ENCODE measurements at regions not wholly inside any gene's neighbourhood (a gene's known extent, or its start where the extent isn't known, plus 50 kb on each side); places are given as distances from the start of the nearest gene placed in this dataset.

DNA sequence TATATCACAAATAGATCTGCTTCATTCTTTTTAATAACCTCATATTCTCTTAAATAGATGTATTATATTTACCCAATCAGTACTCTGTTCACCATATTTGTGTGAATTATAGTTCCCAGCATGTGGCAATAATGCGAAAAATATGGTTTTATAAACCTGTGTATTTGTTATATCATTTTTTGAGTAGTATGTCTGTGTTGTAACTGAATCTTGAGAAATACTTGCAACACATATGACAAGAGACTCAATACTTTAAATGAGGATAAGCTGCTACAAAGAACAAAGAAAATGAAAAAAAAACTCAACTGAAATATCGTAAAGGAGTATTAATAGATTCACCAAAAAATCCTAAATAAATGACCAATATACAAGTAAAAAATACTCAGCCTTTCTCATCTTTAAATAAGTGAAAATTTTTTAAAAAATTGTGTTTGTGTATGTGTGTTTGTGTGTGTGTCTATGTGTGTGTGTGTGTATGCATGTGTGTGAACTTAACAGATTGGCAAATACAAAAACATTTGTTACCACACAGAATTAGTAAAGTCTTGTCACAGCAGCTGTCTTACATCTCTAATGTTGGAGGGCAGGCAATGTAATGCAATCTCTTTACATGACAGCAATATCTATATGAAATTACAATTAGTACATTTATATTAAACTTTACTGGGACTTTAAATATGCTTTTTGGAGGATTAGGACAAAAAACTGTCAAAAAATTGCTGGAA is 441.9 kb upstream of the MGAT4C start:
- Histone ChIP-seq H3K9me3 (ENCODE audit: control insufficient read depth in 1 of 2, low read length in 2 of 2) (no peaks in the 10 kb centered on the region), H3K9ac (ENCODE audit: low read depth in 1 of 2, low read length in 2 of 2) (no peak overlapping the region), H3K4me1 (ENCODE audit: control insufficient read depth in 1 of 2, insufficient read depth in 2 of 2, low read length in 2 of 2) (no peaks in the 10 kb centered on the region), H3K36me3 (ENCODE audit: control insufficient read depth in 1 of 2, insufficient read depth in 2 of 2, low read length in 2 of 2) (no peaks in the 10 kb centered on the region), H3K27me3 (ENCODE audit: control insufficient read depth in 1 of 2, insufficient read depth in 2 of 2, low read length in 2 of 2) (no peaks in the 10 kb centered on the region), H3K27ac (ENCODE audit: low read depth, low read length) (no peak overlapping the region), H3K4me3 (ENCODE audit: low read depth in 1 of 2, low read length in 2 of 2) (no peak overlapping the region)

DNA sequence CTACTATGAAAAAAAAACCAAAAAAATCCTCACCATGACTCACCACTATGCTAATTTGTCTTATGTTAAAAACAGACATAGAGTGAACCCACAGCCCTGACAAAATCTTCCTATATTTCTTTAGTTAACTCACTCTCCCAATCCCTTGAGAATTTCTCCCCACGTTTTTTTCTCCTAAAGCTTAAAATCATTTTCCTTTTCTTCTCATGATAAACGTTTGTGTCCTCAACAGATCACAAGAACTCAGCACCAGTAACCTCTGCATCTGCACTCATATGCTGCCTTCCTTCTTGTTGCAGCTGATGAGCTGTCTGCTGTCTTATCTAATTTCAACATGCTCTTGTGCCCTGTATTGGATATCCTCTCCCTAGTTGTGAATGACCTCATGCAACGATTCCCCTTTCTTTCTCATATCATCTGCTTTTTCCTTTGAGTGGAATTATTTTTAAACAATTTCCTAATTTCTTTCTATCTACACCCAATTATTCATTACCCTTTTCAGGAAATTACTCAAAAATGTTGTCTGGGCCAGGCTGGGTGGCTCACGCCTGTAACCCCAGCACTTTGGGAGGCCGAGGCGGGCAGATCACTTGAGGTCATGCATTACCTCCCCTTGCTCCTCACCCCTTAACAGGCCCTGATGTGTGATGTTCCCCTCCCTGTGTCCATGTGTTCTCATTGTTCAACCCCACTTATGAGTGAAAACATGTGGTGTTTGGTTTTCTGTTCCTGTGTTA is 427.5 kb upstream of the MGAT4C start:
- Histone ChIP-seq H3K36me3 (ENCODE audit: control insufficient read depth in 1 of 2, insufficient read depth in 2 of 2, low read length in 2 of 2) (no peaks in the 10 kb centered on the region), H3K4me3 (ENCODE audit: low read depth in 1 of 2, low read length in 2 of 2) (no peak overlapping the region), H3K27me3 (ENCODE audit: control insufficient read depth in 1 of 2, insufficient read depth in 2 of 2, low read length in 2 of 2) (no peaks in the 10 kb centered on the region), H3K9me3 (ENCODE audit: control insufficient read depth in 1 of 2, low read length in 2 of 2) (no peaks in the 10 kb centered on the region), H3K4me1 (ENCODE audit: control insufficient read depth in 1 of 2, insufficient read depth in 2 of 2, low read length in 2 of 2) (no peaks in the 10 kb centered on the region), H3K9ac (ENCODE audit: low read depth in 1 of 2, low read length in 2 of 2) (no peak overlapping the region), H3K27ac (ENCODE audit: low read depth, low read length) (no peak overlapping the region)

DNA sequence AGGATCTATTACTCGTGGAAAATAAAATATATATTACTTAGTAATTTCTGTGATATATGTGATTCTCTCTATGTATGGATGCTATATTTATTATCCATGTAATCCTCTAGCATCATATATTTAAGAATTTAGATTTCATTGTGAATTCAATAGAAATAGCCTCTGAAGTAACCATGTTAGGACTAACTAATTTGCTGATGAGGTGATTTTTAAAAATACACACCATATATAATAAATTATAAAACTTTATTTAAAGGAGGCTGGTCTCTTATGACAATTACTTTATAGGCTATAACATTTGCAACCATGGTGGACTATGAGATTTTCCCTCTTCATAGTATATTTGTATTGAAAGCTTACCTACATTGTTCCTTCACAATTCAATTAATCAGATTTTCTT is 424.9 kb upstream of the MGAT4C start:
- H3K9ac ChIP-seq (ENCODE audit: low read depth in 1 of 2, low read length in 2 of 2) = no peak overlapping the region
- no peaks in the 10 kb centered on the region for H3K36me3 ChIP-seq (ENCODE audit: control insufficient read depth in 1 of 2, insufficient read depth in 2 of 2, low read length in 2 of 2)
- H3K4me1 ChIP-seq (ENCODE audit: control insufficient read depth in 1 of 2, insufficient read depth in 2 of 2, low read length in 2 of 2) = no peaks in the 10 kb centered on the region
- no peaks in the 10 kb centered on the region for H3K9me3 ChIP-seq (ENCODE audit: control insufficient read depth in 1 of 2, low read length in 2 of 2)
- H3K4me3 ChIP-seq (ENCODE audit: low read depth in 1 of 2, low read length in 2 of 2) = no peak overlapping the region
- no peak overlapping the region for H3K27ac ChIP-seq (ENCODE audit: low read depth, low read length)
- no peaks in the 10 kb centered on the region for H3K27me3 ChIP-seq (ENCODE audit: control insufficient read depth in 1 of 2, insufficient read depth in 2 of 2, low read length in 2 of 2)

- Histone ChIP-seq H3K27me3 (ENCODE audit: control insufficient read depth in 1 of 2, insufficient read depth in 2 of 2, low read length in 2 of 2) (no peaks in the 10 kb centered on the region), H3K27ac (ENCODE audit: low read depth, low read length) (no peak overlapping the region), H3K9me3 (ENCODE audit: control insufficient read depth in 1 of 2, low read length in 2 of 2) (no peaks in the 10 kb centered on the region), H3K4me3 (ENCODE audit: low read depth in 1 of 2, low read length in 2 of 2) (no peak overlapping the region), H3K36me3 (ENCODE audit: control insufficient read depth in 1 of 2, insufficient read depth in 2 of 2, low read length in 2 of 2) (no peaks in the 10 kb centered on the region), H3K9ac (ENCODE audit: low read depth in 1 of 2, low read length in 2 of 2) (no peak overlapping the region), H3K4me1 (ENCODE audit: control insufficient read depth in 1 of 2, insufficient read depth in 2 of 2, low read length in 2 of 2) (no peaks in the 10 kb centered on the region)
These were observed 419.0 kb upstream of the MGAT4C start for GRCh38 chr12:86675197-86675596.

GRCh38 chr12:86670986-86671385 is 414.8 kb upstream of the MGAT4C start:
- Histone ChIP-seq H3K27ac (ENCODE audit: low read depth, low read length) (no peak overlapping the region), H3K9ac (ENCODE audit: low read depth in 1 of 2, low read length in 2 of 2) (no peak overlapping the region), H3K4me1 (ENCODE audit: control insufficient read depth in 1 of 2, insufficient read depth in 2 of 2, low read length in 2 of 2) (no peaks in the 10 kb centered on the region), H3K4me3 (ENCODE audit: low read depth in 1 of 2, low read length in 2 of 2) (no peak overlapping the region), H3K36me3 (ENCODE audit: control insufficient read depth in 1 of 2, insufficient read depth in 2 of 2, low read length in 2 of 2) (no peaks in the 10 kb centered on the region), H3K27me3 (ENCODE audit: control insufficient read depth in 1 of 2, insufficient read depth in 2 of 2, low read length in 2 of 2) (no peaks in the 10 kb centered on the region), H3K9me3 (ENCODE audit: control insufficient read depth in 1 of 2, low read length in 2 of 2) (no peaks in the 10 kb centered on the region)

- H3K27ac ChIP-seq (ENCODE audit: low read depth, low read length) = no peak overlapping the region
- no peaks in the 10 kb centered on the region for H3K4me1 ChIP-seq (ENCODE audit: control insufficient read depth in 1 of 2, insufficient read depth in 2 of 2, low read length in 2 of 2)
- no peak overlapping the region for H3K4me3 ChIP-seq (ENCODE audit: low read depth in 1 of 2, low read length in 2 of 2)
- no peaks in the 10 kb centered on the region for H3K36me3 ChIP-seq (ENCODE audit: control insufficient read depth in 1 of 2, insufficient read depth in 2 of 2, low read length in 2 of 2)
- no peak overlapping the region for H3K9ac ChIP-seq (ENCODE audit: low read depth in 1 of 2, low read length in 2 of 2)
- no peaks in the 10 kb centered on the region for H3K27me3 ChIP-seq (ENCODE audit: control insufficient read depth in 1 of 2, insufficient read depth in 2 of 2, low read length in 2 of 2)
- no peaks in the 10 kb centered on the region for H3K9me3 ChIP-seq (ENCODE audit: control insufficient read depth in 1 of 2, low read length in 2 of 2)
These were observed 412.8 kb upstream of the MGAT4C start for GRCh38 chr12:86669010-86669409.

DNA sequence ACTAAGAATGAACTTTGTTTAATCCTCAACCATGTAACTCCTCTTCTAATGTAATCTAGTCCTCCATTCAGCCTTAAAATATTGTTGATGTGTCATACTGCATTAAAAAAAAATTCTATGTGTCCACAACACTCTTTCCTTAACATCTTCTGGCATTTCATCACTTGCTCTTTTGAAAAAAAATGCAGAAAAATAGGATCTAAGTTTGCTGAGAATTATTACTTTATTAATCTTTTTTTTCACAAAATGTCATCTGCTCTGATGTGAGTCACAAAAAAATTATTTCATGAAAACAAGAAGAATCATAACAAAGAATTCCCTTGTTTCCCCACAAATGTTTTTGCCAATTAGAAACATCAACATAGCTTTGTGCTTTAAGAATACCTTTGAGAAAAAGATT is 410.1 kb upstream of the MGAT4C start:
- H3K27me3 ChIP-seq (ENCODE audit: control insufficient read depth in 1 of 2, insufficient read depth in 2 of 2, low read length in 2 of 2) = no peaks in the 10 kb centered on the region
- H3K4me3 ChIP-seq (ENCODE audit: low read depth in 1 of 2, low read length in 2 of 2) = no peak overlapping the region
- no peaks in the 10 kb centered on the region for H3K4me1 ChIP-seq (ENCODE audit: control insufficient read depth in 1 of 2, insufficient read depth in 2 of 2, low read length in 2 of 2)
- no peak overlapping the region for H3K9ac ChIP-seq (ENCODE audit: low read depth in 1 of 2, low read length in 2 of 2)
- H3K36me3 ChIP-seq (ENCODE audit: control insufficient read depth in 1 of 2, insufficient read depth in 2 of 2, low read length in 2 of 2) = no peaks in the 10 kb centered on the region
- H3K27ac ChIP-seq (ENCODE audit: low read depth, low read length) = no peak overlapping the region
- no peaks in the 10 kb centered on the region for H3K9me3 ChIP-seq (ENCODE audit: control insufficient read depth in 1 of 2, low read length in 2 of 2)

- no peaks in the 10 kb centered on the region for H3K9me3 ChIP-seq (ENCODE audit: control insufficient read depth in 1 of 2, low read length in 2 of 2)
- no peak overlapping the region for H3K9ac ChIP-seq (ENCODE audit: low read depth in 1 of 2, low read length in 2 of 2)
These were observed 407.5 kb upstream of the MGAT4C start for GRCh38 chr12:86663716-86664115.

DNA sequence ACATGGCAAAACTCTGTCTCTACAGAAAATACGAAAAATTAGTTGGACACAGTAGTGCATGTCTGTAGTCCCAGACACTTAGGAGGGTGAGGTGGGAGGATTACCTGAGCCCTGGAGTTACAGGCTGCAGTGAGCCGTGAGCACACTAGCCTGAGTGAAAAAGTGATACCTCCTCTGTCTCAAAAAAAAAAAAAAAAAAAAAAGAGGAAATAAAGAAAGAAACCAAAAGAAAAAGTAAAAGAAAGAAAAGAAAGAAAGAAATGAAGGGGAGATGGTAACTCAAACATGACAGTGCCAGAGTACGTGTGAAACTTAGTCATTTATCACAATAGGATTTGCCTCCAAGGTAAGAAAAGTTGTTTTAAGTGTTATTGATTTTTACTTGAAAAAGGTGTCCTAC is 407.0 kb upstream of the MGAT4C start:
- no peak overlapping the region for H3K4me3 ChIP-seq (ENCODE audit: low read depth in 1 of 2, low read length in 2 of 2)
- H3K36me3 ChIP-seq (ENCODE audit: control insufficient read depth in 1 of 2, insufficient read depth in 2 of 2, low read length in 2 of 2) = no peaks in the 10 kb centered on the region

More at GRCh38 chr12:86663716-86664115, 407.5 kb upstream of the MGAT4C start:
- Histone ChIP-seq H3K4me1 (ENCODE audit: control insufficient read depth in 1 of 2, insufficient read depth in 2 of 2, low read length in 2 of 2) (no peaks in the 10 kb centered on the region), H3K36me3 (ENCODE audit: control insufficient read depth in 1 of 2, insufficient read depth in 2 of 2, low read length in 2 of 2) (no peaks in the 10 kb centered on the region), H3K27me3 (ENCODE audit: control insufficient read depth in 1 of 2, insufficient read depth in 2 of 2, low read length in 2 of 2) (no peaks in the 10 kb centered on the region), H3K27ac (ENCODE audit: low read depth, low read length) (no peak overlapping the region), H3K4me3 (ENCODE audit: low read depth in 1 of 2, low read length in 2 of 2) (no peak overlapping the region)

DNA sequence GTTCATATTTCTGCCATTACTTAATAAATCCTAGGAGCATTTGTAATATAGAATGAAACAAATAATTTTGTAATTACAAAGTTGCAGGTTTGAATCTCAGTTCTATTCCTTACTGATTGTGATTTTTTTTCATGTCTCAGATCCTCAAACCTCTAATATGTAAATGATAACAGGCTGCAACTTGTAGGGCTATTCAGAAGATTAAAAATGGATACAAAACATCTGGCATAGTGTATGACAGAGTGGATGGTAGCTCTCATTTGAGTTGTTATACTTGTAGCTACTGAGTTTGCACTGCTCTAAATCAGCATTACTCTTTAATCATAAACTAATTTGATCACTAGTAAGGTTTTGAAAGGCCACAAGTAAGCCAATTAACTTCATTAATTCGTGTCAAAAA is 406.3 kb upstream of the MGAT4C start:
- H3K27ac ChIP-seq (ENCODE audit: low read depth, low read length) = no peak overlapping the region
- no peaks in the 10 kb centered on the region for H3K4me1 ChIP-seq (ENCODE audit: control insufficient read depth in 1 of 2, insufficient read depth in 2 of 2, low read length in 2 of 2)
- no peaks in the 10 kb centered on the region for H3K36me3 ChIP-seq (ENCODE audit: control insufficient read depth in 1 of 2, insufficient read depth in 2 of 2, low read length in 2 of 2)
- H3K27me3 ChIP-seq (ENCODE audit: control insufficient read depth in 1 of 2, insufficient read depth in 2 of 2, low read length in 2 of 2) = no peaks in the 10 kb centered on the region
- H3K4me3 ChIP-seq (ENCODE audit: low read depth in 1 of 2, low read length in 2 of 2) = no peak overlapping the region
- no peak overlapping the region for H3K9ac ChIP-seq (ENCODE audit: low read depth in 1 of 2, low read length in 2 of 2)
- H3K9me3 ChIP-seq (ENCODE audit: control insufficient read depth in 1 of 2, low read length in 2 of 2) = no peaks in the 10 kb centered on the region

More for the DNA sequence above, 407.0 kb upstream of the MGAT4C start:
- Histone ChIP-seq H3K27ac (ENCODE audit: low read depth, low read length) (no peak overlapping the region), H3K4me1 (ENCODE audit: control insufficient read depth in 1 of 2, insufficient read depth in 2 of 2, low read length in 2 of 2) (no peaks in the 10 kb centered on the region), H3K9ac (ENCODE audit: low read depth in 1 of 2, low read length in 2 of 2) (no peak overlapping the region), H3K9me3 (ENCODE audit: control insufficient read depth in 1 of 2, low read length in 2 of 2) (no peaks in the 10 kb centered on the region), H3K27me3 (ENCODE audit: control insufficient read depth in 1 of 2, insufficient read depth in 2 of 2, low read length in 2 of 2) (no peaks in the 10 kb centered on the region)
